Trophoblast cell (in vitro differentiated cells and primary cell): ENCODE measurements at regions not wholly inside any gene's neighbourhood (a gene's known extent, or its start where the extent isn't known, plus 50 kb on each side); places are given as distances from the start of the nearest gene placed in this dataset.

Experiments used
- DNase-seq, 2 donors: peaks; one replicate each; pipeline ENCODE4 v3.0.0-alpha.2; 2016
- H2AFZ ChIP-seq: 2 replicates; pipeline ENCODE4 v1.6.1; 2013; ENCODE audit warnings: low read length, moderate library complexity, mild to moderate bottlenecking; ENCODE audit not compliant: insufficient read depth, poor library complexity
- H2AK5ac ChIP-seq: 2 replicates; pipeline ENCODE4 v1.6.1; 2013; ENCODE audit warnings: mild to moderate bottlenecking, low read length
- H2BK120ac ChIP-seq: 2 replicates; pipeline ENCODE4 v1.6.1; 2013; ENCODE audit warnings: low read length, mild to moderate bottlenecking, moderate library complexity; ENCODE audit not compliant: insufficient read depth, poor library complexity
- H2BK12ac ChIP-seq: 2 replicates; pipeline ENCODE4 v1.6.1; 2013; ENCODE audit warnings: mild to moderate bottlenecking, low read length, moderate library complexity
- H2BK5ac ChIP-seq: 2 replicates; pipeline ENCODE4 v1.6.1; 2013; ENCODE audit warnings: low read length, low read depth, moderate library complexity, mild to moderate bottlenecking; ENCODE audit not compliant: poor library complexity
- H3K14ac ChIP-seq: 2 replicates; pipeline ENCODE4 v1.6.1; 2013; ENCODE audit warnings: mild to moderate bottlenecking, low read length
- H3K18ac ChIP-seq: 2 replicates; pipeline ENCODE4 v1.6.1; 2013; ENCODE audit warnings: mild to moderate bottlenecking, low read length
- H3K23ac ChIP-seq: 2 replicates; pipeline ENCODE4 v1.6.1; 2013; ENCODE audit warnings: low read length
- H3K27ac ChIP-seq: 2 replicates; pipeline ENCODE4 v1.5.1; 2013; ENCODE audit warnings: low read depth, mild to moderate bottlenecking, inconsistent platforms, low read length, moderate library complexity
- H3K27me3 ChIP-seq: 2 replicates; pipeline ENCODE4 v1.6.1; 2013; ENCODE audit warnings: inconsistent platforms, mild to moderate bottlenecking, low read length, moderate library complexity; ENCODE audit not compliant: insufficient read depth
- H3K36me3 ChIP-seq, 2 experiments: 1 replicate in 1 of 2; 2 replicates in 1 of 2; pipeline ENCODE4 v1.6.1; 2013; ENCODE audit warnings: low read length in 2 of 2, mild to moderate bottlenecking in 2 of 2, moderate library complexity in 1 of 2; ENCODE audit not compliant: insufficient read depth in 2 of 2, control insufficient read depth in 1 of 2
- H3K4ac ChIP-seq: 2 replicates; pipeline ENCODE4 v1.6.1; 2013; ENCODE audit warnings: low read depth, mild to moderate bottlenecking, low read length, moderate library complexity
- H3K4me1 ChIP-seq, 2 experiments: 1 replicate in 1 of 2; 2 replicates in 1 of 2; pipeline ENCODE4 v1.6.1; 2013; ENCODE audit warnings: low read length in 2 of 2, mild to moderate bottlenecking in 2 of 2, moderate library complexity in 1 of 2; ENCODE audit not compliant: insufficient read depth in 2 of 2, control insufficient read depth in 1 of 2
- H3K4me2 ChIP-seq: 2 replicates; pipeline ENCODE4 v1.6.1; 2013; ENCODE audit warnings: inconsistent platforms, mild to moderate bottlenecking, low read length, moderate library complexity
- H3K4me3 ChIP-seq: 2 replicates; pipeline ENCODE4 v1.5.1; 2013; ENCODE audit warnings: mild to moderate bottlenecking, low read depth, low read length, inconsistent platforms
- H3K79me1 ChIP-seq: one replicate; pipeline ENCODE4 v1.6.1; 2013; ENCODE audit warnings: low read length
- H3K79me2 ChIP-seq: 2 replicates; pipeline ENCODE4 v1.6.1; 2013; ENCODE audit warnings: low read length, mild to moderate bottlenecking; ENCODE audit not compliant: control insufficient read depth, insufficient read depth, poor library complexity
- H3K9ac ChIP-seq: 2 replicates; pipeline ENCODE4 v1.6.1; 2013; ENCODE audit warnings: mild to moderate bottlenecking, low read length
- H3K9me3 ChIP-seq: 2 replicates; pipeline ENCODE4 v1.6.1; 2013; ENCODE audit warnings: low read depth, mild to moderate bottlenecking, control low read depth, inconsistent platforms, low read length; ENCODE audit not compliant: insufficient read depth
- H4K12ac ChIP-seq: 2 replicates; pipeline ENCODE4 v1.6.1; 2013; ENCODE audit warnings: low read depth, mild to moderate bottlenecking, low read length, moderate library complexity
- H4K8ac ChIP-seq: 2 replicates; pipeline ENCODE4 v1.6.1; 2013; ENCODE audit warnings: low read depth, mild to moderate bottlenecking, low read length, moderate library complexity
- H4K91ac ChIP-seq: one replicate; pipeline ENCODE4 v1.6.1; 2013; ENCODE audit warnings: low read depth, mild to moderate bottlenecking, low read length, moderate library complexity
- WGBS: extraction: QIAGEN DNeasy Blood & Tissue Kit; methylation state at CpG from one replicate; pipeline ENCODE4 v1.1.7; 2013; ENCODE audit warnings: missing lambda C conversion rate; ENCODE audit not compliant: insufficient read length, insufficient coverage; ENCODE audit errors: extremely low coverage; 5-methylcytosine and 5-hydroxymethylcytosine counted together

DNA sequence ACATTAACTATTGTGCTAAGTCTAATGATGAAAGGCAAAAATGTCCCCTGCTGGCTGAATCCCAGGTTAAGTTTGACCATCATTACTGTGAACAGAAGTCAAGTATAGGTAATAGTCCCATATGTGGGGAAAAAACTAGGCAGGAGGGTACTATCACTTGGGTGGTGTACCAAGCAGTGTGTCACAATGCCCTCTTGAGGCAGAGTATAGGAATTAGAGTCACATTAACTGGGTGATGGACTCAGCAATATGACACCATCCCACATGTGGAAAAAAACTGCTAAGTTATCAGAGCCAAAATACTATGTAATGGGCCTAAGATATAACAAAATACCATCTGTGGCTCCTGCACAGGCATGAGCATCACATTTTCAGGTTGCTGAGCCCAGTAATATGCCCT is 962.5 kb upstream of the AMELY start:
- no peak overlapping the region for H3K14ac ChIP-seq
- no peak overlapping the region for H4K91ac ChIP-seq
- no peak overlapping the region for H2BK5ac ChIP-seq
- H3K23ac ChIP-seq: no peak overlapping the region
- no peaks in the 10 kb centered on the region for H3K79me2 ChIP-seq
- H3K27me3 ChIP-seq: no peaks in the 10 kb centered on the region
- no peak overlapping the region for H3K4ac ChIP-seq
- H3K36me3 ChIP-seq: no peaks in the 10 kb centered on the region
- H2AFZ ChIP-seq: no peak overlapping the region
- no peak overlapping the region for H3K9ac ChIP-seq
- no peaks in the 10 kb centered on the region for H3K9me3 ChIP-seq
- H3K4me3 ChIP-seq: no peak overlapping the region
- no peaks in the 10 kb centered on the region for H3K4me1 ChIP-seq
- no peak overlapping the region for H2BK12ac ChIP-seq
- H2AK5ac ChIP-seq: no peak overlapping the region
- H3K27ac ChIP-seq: no peak overlapping the region
- no peak overlapping the region for H3K4me2 ChIP-seq
- no peak for DNase-seq
- no peak overlapping the region for H4K12ac ChIP-seq
- H3K18ac ChIP-seq: no peak overlapping the region
- H3K79me1 ChIP-seq: no peaks in the 10 kb centered on the region
- no peak overlapping the region for H4K8ac ChIP-seq
- H2BK120ac ChIP-seq: no peak overlapping the region

DNA sequence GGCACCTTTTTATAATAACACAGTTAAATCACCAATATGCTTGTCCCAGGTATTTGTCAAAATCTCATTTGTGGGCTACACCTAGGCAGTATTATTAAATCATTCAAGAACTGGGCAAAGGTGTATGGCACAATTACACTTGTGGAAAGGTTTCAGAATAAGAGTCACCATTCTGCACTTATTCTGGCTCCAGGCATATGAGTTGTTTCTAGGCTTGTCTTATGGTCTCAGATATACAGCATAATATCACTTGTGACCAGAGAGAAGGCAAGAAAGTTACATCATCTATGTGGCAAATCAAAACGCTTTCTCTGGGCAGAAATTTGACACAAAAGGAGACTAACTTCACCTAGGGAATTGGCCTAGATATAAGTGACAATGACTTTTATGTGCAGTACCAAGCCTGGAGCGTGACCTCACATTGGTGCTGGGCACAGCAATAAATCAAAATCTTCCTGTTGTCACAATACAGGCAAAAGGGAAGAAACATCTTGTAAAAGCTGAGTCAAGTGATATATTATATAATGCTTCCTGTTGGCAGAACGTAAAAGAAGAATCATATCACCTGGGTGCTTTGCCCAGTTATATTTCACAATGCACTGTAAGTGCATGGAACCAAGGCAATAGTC is 959.9 kb upstream of the AMELY start:
- H2BK5ac ChIP-seq: no peak overlapping the region
- no peaks in the 10 kb centered on the region for H3K36me3 ChIP-seq
- no peak overlapping the region for H3K4me3 ChIP-seq
- H3K9ac ChIP-seq: no peak overlapping the region
- H3K79me1 ChIP-seq: no peaks in the 10 kb centered on the region
- H3K27ac ChIP-seq: no peak overlapping the region
- no peak overlapping the region for H3K4ac ChIP-seq
- no peak overlapping the region for H2BK120ac ChIP-seq
- H4K8ac ChIP-seq: no peak overlapping the region
- H4K12ac ChIP-seq: no peak overlapping the region
- no peak overlapping the region for H3K23ac ChIP-seq
- no peaks in the 10 kb centered on the region for H3K27me3 ChIP-seq
- no peak overlapping the region for H3K4me2 ChIP-seq
- H2AFZ ChIP-seq: no peak overlapping the region
- DNase-seq: no peak
- H3K14ac ChIP-seq: no peak overlapping the region
- no peaks in the 10 kb centered on the region for H3K4me1 ChIP-seq
- no peak overlapping the region for H4K91ac ChIP-seq
- no peaks in the 10 kb centered on the region for H3K9me3 ChIP-seq
- no peaks in the 10 kb centered on the region for H3K79me2 ChIP-seq
- H3K18ac ChIP-seq: no peak overlapping the region
- no CpG with 5 or more reads among the region's 3 CpGs for WGBS
- no peak overlapping the region for H2BK12ac ChIP-seq
- no peak overlapping the region for H2AK5ac ChIP-seq

- no CpG with 5 or more reads among the region's 2 CpGs for WGBS
- Histone ChIP-seq H3K27me3 (no peaks in the 10 kb centered on the region), H3K4ac (no peak overlapping the region), H4K12ac (no peak overlapping the region), H3K18ac (no peak overlapping the region), H2BK120ac (no peak overlapping the region), H3K4me3 (no peak overlapping the region), H4K91ac (no peak overlapping the region), H4K8ac (no peak overlapping the region), H3K14ac (no peak overlapping the region), H3K79me1 (no peaks in the 10 kb centered on the region), H3K27ac (no peak overlapping the region), H3K9ac (no peak overlapping the region), H3K23ac (no peak overlapping the region), H2AK5ac (no peak overlapping the region), H3K4me2 (no peak overlapping the region), H3K9me3 (no peaks in the 10 kb centered on the region), H2AFZ (no peak overlapping the region), H2BK5ac (no peak overlapping the region), H2BK12ac (no peak overlapping the region), H3K4me1 (no peaks in the 10 kb centered on the region), H3K79me2 (no peaks in the 10 kb centered on the region), H3K36me3 (no peaks in the 10 kb centered on the region)
- peak in 1 of 2 donors; percentile 18 for DNase-seq
These were observed 955.4 kb upstream of the AMELY start for GRCh38 chrY:7866976-7867375.

- no peak overlapping the region for H2BK5ac ChIP-seq
- H3K27me3 ChIP-seq: no peaks in the 10 kb centered on the region
- WGBS: no CpG with 5 or more reads among the region's 3 CpGs
- H2AK5ac ChIP-seq: no peak overlapping the region
- H4K8ac ChIP-seq: no peak overlapping the region
- no peak overlapping the region for H3K4me2 ChIP-seq
- no peak overlapping the region for H3K18ac ChIP-seq
- H4K12ac ChIP-seq: no peak overlapping the region
- H3K27ac ChIP-seq: no peak overlapping the region
- H3K36me3 ChIP-seq: no peaks in the 10 kb centered on the region
- no peak overlapping the region for H3K4ac ChIP-seq
- no peak overlapping the region for H3K23ac ChIP-seq
- no peak overlapping the region for H2BK120ac ChIP-seq
- H3K4me3 ChIP-seq: no peak overlapping the region
- H4K91ac ChIP-seq: no peak overlapping the region
- H2AFZ ChIP-seq: no peak overlapping the region
- H3K79me1 ChIP-seq: no peaks in the 10 kb centered on the region
- no peak overlapping the region for H2BK12ac ChIP-seq
- H3K14ac ChIP-seq: no peak overlapping the region
- DNase-seq: no peak
- H3K9me3 ChIP-seq: no peaks in the 10 kb centered on the region
- H3K4me1 ChIP-seq: no peaks in the 10 kb centered on the region
- H3K79me2 ChIP-seq: no peaks in the 10 kb centered on the region
- no peak overlapping the region for H3K9ac ChIP-seq
These were observed 949.4 kb upstream of the AMELY start for GRCh38 chrY:7860781-7861614.
